ENCODE measurements at regions not wholly inside any gene's neighbourhood (a gene's known extent, or its start where the extent isn't known, plus 50 kb on each side); places are given as distances from the start of the nearest gene placed in this dataset.

- Histone ChIP-seq H3K9me3 (ENCODE audit: control insufficient read depth, insufficient read depth, low read depth, low read length) (no peaks in the 10 kb centered on the region), H3K4me1 (ENCODE audit: control insufficient read depth, insufficient read depth, low read length) (no peaks in the 10 kb centered on the region), H3K4me3 (ENCODE audit: low read depth, low read length) (no peak overlapping the region), H3K36me3 (ENCODE audit: control insufficient read depth in 2 of 2, insufficient read depth in 1 of 2, low read length in 2 of 2) (no peaks in the 10 kb centered on the region), H3K27ac (ENCODE audit: extremely low read depth, low read depth, low read length) (no peak overlapping the region)
- no peak for TF ChIP-seq ZNF292 (tag by site-specific recombination; IDR thresholded peaks at IDR 0.05; ENCODE audit: borderline replicate concordance, low read depth)
- TF ChIP-seq ZNF449 (tag by site-specific recombination; IDR thresholded peaks at IDR 0.05) = no peak
- no peak for TF ChIP-seq ZNF341 (tag by site-specific recombination; IDR thresholded peaks at IDR 0.05; ENCODE audit: low read depth)
- TF ChIP-seq ZNF155 (tag by site-specific recombination; IDR thresholded peaks at IDR 0.05) = no peak
- no peak for TF ChIP-seq ZNF792 (tag by site-specific recombination; IDR thresholded peaks at IDR 0.05)
- TF ChIP-seq ZNF354C (tag by site-specific recombination; IDR thresholded peaks at IDR 0.05; ENCODE audit: borderline replicate concordance, low read depth) = no peak
- TF ChIP-seq ZNF791 (tag by site-specific recombination; IDR thresholded peaks at IDR 0.05) = no peak
- TF ChIP-seq GLI4 (tag by site-specific recombination; IDR thresholded peaks at IDR 0.05) = no peak
- TF ChIP-seq HOXD13 (CRISPR knock-in tag; IDR thresholded peaks at IDR 0.05; ENCODE audit: borderline replicate concordance) = no peak
- no peak for TF ChIP-seq KLF1 (tag by site-specific recombination; IDR thresholded peaks at IDR 0.05)
- TF ChIP-seq ZNF670 (tag by site-specific recombination; IDR thresholded peaks at IDR 0.05; ENCODE audit: low read depth) = no peak
- TF ChIP-seq KLF17 (tag by site-specific recombination; IDR thresholded peaks at IDR 0.05) = no peak
- TF ChIP-seq ZNF335 (tag by site-specific recombination; conservative IDR thresholded peaks at IDR 0.05) = no peak
- TF ChIP-seq ZNF768 (tag by site-specific recombination; IDR thresholded peaks at IDR 0.05) = no peak
- no peak for TF ChIP-seq ZBTB17 (tag by site-specific recombination; IDR thresholded peaks at IDR 0.05)
- POLR2A ChIA-PET = interaction anchor here (0.6 kb wide), 1 partner anchor 48 kb away, joined by 3 read pairs; no protein-coding TSS in a partner anchor
- CTCF ChIA-PET = no interaction called here
Observed at GRCh38 chr9:12276505-12276904, 416.7 kb upstream of the TYRP1 start.

GRCh38 chr9:12289711-12290110 is 403.5 kb upstream of the TYRP1 start:
- no peaks in the 10 kb centered on the region for H3K36me3 ChIP-seq (ENCODE audit: control insufficient read depth in 2 of 2, insufficient read depth in 1 of 2, low read length in 2 of 2)
- ChIA-PET POLR2A (no interaction called here), CTCF (interaction anchor here (0.5 to 0.6 kb wide), 2 partner anchors 192 to 494 kb away, joined by 3 read pairs; no protein-coding TSS in a partner anchor)
- H3K4me3 ChIP-seq (ENCODE audit: low read depth, low read length) = no peak overlapping the region
- H3K27ac ChIP-seq (ENCODE audit: extremely low read depth, low read depth, low read length) = no peak overlapping the region
- no peaks in the 10 kb centered on the region for H3K4me1 ChIP-seq (ENCODE audit: control insufficient read depth, insufficient read depth, low read length)
- H3K9me3 ChIP-seq (ENCODE audit: control insufficient read depth, insufficient read depth, low read depth, low read length) = no peaks in the 10 kb centered on the region
- TF ChIP-seq ZNF76 (tag by site-specific recombination; IDR thresholded peaks at IDR 0.05; ENCODE audit: borderline replicate concordance, low read depth) (no peak), ZNF518A (tag by site-specific recombination; conservative IDR thresholded peaks at IDR 0.05; ENCODE audit: low read depth) (no peak), ZNF202 (tag by site-specific recombination; IDR thresholded peaks at IDR 0.05; ENCODE audit: borderline replicate concordance) (no peak), ZNF449 (tag by site-specific recombination; IDR thresholded peaks at IDR 0.05) (no peak), ZNF184 (tag by site-specific recombination; IDR thresholded peaks at IDR 0.05) (no peak), REST (tag by site-specific recombination; IDR thresholded peaks at IDR 0.05) (no peak), HOXC10 (CRISPR knock-in tag; IDR thresholded peaks at IDR 0.05) (no peak), ZNF624 (tag by site-specific recombination; IDR thresholded peaks at IDR 0.05) (no peak)

Data from HEK293 (cell line).